Activated CD8-positive, alpha-beta T cell treated with anti-CD3 and anti-CD28 coated beads for 36 hours (primary cell): ENCODE measurements at regions not wholly inside any gene's neighbourhood (a gene's known extent, or its start where the extent isn't known, plus 50 kb on each side); places are given as distances from the start of the nearest gene placed in this dataset.

ENCODE experiments used
- ATAC-seq: fragments of 200-7000 bp; cut with Tn5 transposase; one replicate; pipeline ENCODE4 v1.10.0; 2021; ENCODE audit warnings: mild to moderate bottlenecking, moderate library complexity
- CTCF ChIA-PET: fragments of 350-600 bp; sonication (Branson Sonifier 250); formaldehyde crosslinking; loops from one replicate; lab custom pipeline; 2021; ENCODE audit warnings: antibody characterized with exemption; lab: Charles Lee
- POLR2A ChIA-PET: fragments of 350-600 bp; sonication (Branson Sonifier 250); formaldehyde crosslinking; loops from one replicate; lab custom pipeline; 2021; ENCODE audit warnings: antibody characterized with exemption; lab: Charles Lee
- DNase-seq: peaks from one replicate; pipeline ENCODE4 v3.0.0-alpha.2; 2020
- H3K27ac Mint-ChIP-seq: one replicate; pipeline ENCODE4 v1.8.0; 2021; ENCODE audit warnings: mild to moderate bottlenecking, mixed read lengths
- H3K27me3 Mint-ChIP-seq: one replicate; pipeline ENCODE4 v1.8.0; 2021; ENCODE audit warnings: mixed read lengths
- H3K36me3 Mint-ChIP-seq: one replicate; pipeline ENCODE4 v1.8.0; 2021; ENCODE audit warnings: low read depth, mixed read lengths
- H3K4me1 Mint-ChIP-seq: one replicate; pipeline ENCODE4 v1.8.0; 2021; ENCODE audit warnings: low read depth, mixed read lengths
- H3K4me3 Mint-ChIP-seq: one replicate; pipeline ENCODE4 v1.8.0; 2021; ENCODE audit warnings: mild to moderate bottlenecking, moderate library complexity, mixed read lengths
- H3K9me3 Mint-ChIP-seq: one replicate; pipeline ENCODE4 v1.8.0; 2021; ENCODE audit warnings: mixed read lengths
- CTCF ChIP-seq: fragments of 200-600 bp; IDR thresholded peaks from one replicate; pipeline ENCODE4 v1.8.0; 2022; ENCODE audit warnings: antibody characterized with exemption, mild to moderate bottlenecking
- intact Hi-C: fragments of 100-400 bp; cut with micrococcal nuclease; formaldehyde crosslinking; loops from one replicate; pipeline ENCODE4 v1.10.0; 2022

GRCh38 chr3:197356741-197357140 lies 58.3 kb upstream of the DLG1 start:
- Mint-ChIP-seq H3K36me3 (peaks cover 11% of the 10 kb centered on the region), H3K27me3 (peaks cover 5% of the 10 kb centered on the region), H3K27ac (no peak overlapping the region), H3K4me3 (no peak overlapping the region), H3K4me1 (no peaks in the 10 kb centered on the region), H3K9me3 (peaks cover 19% of the 10 kb centered on the region)
- no peak for DNase-seq
- no peak for ATAC-seq
- intact Hi-C loops, result no loop called here
- no peak for TF ChIP-seq CTCF
- POLR2A ChIA-PET, result no interaction called here
- CTCF ChIA-PET, result interaction anchor here (0.6 kb wide), 1 partner anchor 421 kb away, joined by 3 read pairs; no protein-coding TSS in a partner anchor

- ChIA-PET CTCF (interaction anchor here (0.6 kb wide), 1 partner anchor 421 kb away, joined by 3 read pairs; no protein-coding TSS in a partner anchor), POLR2A (no interaction called here)
- peaks cover 17% of the 10 kb centered on the region for H3K9me3 Mint-ChIP-seq
- no peak overlapping the region for H3K4me3 Mint-ChIP-seq
- intact Hi-C loops, result no loop called here
- no peak overlapping the region for H3K27ac Mint-ChIP-seq
- DNase-seq (no peak), ATAC-seq (no peak)
- H3K36me3 Mint-ChIP-seq, result peaks cover 10% of the 10 kb centered on the region
- H3K27me3 Mint-ChIP-seq, result peaks cover 5% of the 10 kb centered on the region
- no peaks in the 10 kb centered on the region for H3K4me1 Mint-ChIP-seq
- no peak for TF ChIP-seq CTCF
Observed at GRCh38 chr3:197356275-197356674, 57.9 kb upstream of the DLG1 start.

GRCh38 chr3:197355713-197356112 lies 57.3 kb upstream of the DLG1 start:
- ChIA-PET CTCF (no interaction called here), POLR2A (no interaction called here)
- Mint-ChIP-seq H3K4me1 (no peaks in the 10 kb centered on the region), H3K9me3 (peaks cover 13% of the 10 kb centered on the region), H3K27me3 (peaks cover 5% of the 10 kb centered on the region), H3K27ac (no peak overlapping the region), H3K36me3 (peaks cover 8% of the 10 kb centered on the region), H3K4me3 (no peak overlapping the region)
- intact Hi-C loops, result no loop called here
- TF ChIP-seq CTCF, result no peak
- ATAC-seq, result no peak
- DNase-seq, result no peak

GRCh38 chr3:197354568-197355001 lies 56.2 kb upstream of the DLG1 start:
- Mint-ChIP-seq H3K9me3 (peaks cover 3% of the 10 kb centered on the region), H3K27me3 (peaks cover 5% of the 10 kb centered on the region), H3K27ac (no peak overlapping the region), H3K36me3 (no peaks in the 10 kb centered on the region), H3K4me3 (no peak overlapping the region), H3K4me1 (no peaks in the 10 kb centered on the region)
- POLR2A ChIA-PET, result no interaction called here
- TF ChIP-seq CTCF, result no peak
- DNase-seq, result no peak
- CTCF ChIA-PET, result interaction anchor here (0.7 kb wide), 1 partner anchor 147 kb away, joined by 3 read pairs; no protein-coding TSS in a partner anchor
- intact Hi-C loops, result no loop called here
- ATAC-seq, result no peak

- ATAC-seq (no peak), DNase-seq (no peak)
- TF ChIP-seq CTCF, result no peak
- POLR2A ChIA-PET, result no interaction called here
- intact Hi-C loops, result no loop called here
- no peaks in the 10 kb centered on the region for H3K36me3 Mint-ChIP-seq
- H3K27me3 Mint-ChIP-seq, result peaks cover 5% of the 10 kb centered on the region
- no peaks in the 10 kb centered on the region for H3K9me3 Mint-ChIP-seq
- CTCF ChIA-PET, result no interaction called here
- no peaks in the 10 kb centered on the region for H3K4me1 Mint-ChIP-seq
- no peak overlapping the region for H3K27ac Mint-ChIP-seq
- H3K4me3 Mint-ChIP-seq, result no peak overlapping the region
Observed at GRCh38 chr3:197353867-197354567, 55.6 kb upstream of the DLG1 start.
